ENCODE measurements at regions not wholly inside any gene's neighbourhood (a gene's known extent, or its start where the extent isn't known, plus 50 kb on each side); places are given as distances from the start of the nearest gene placed in this dataset.

- DNase-seq, result no peak
Observed at GRCh38 chr20:11053310-11053709, 379.5 kb upstream of the JAG1 start.

DNA sequence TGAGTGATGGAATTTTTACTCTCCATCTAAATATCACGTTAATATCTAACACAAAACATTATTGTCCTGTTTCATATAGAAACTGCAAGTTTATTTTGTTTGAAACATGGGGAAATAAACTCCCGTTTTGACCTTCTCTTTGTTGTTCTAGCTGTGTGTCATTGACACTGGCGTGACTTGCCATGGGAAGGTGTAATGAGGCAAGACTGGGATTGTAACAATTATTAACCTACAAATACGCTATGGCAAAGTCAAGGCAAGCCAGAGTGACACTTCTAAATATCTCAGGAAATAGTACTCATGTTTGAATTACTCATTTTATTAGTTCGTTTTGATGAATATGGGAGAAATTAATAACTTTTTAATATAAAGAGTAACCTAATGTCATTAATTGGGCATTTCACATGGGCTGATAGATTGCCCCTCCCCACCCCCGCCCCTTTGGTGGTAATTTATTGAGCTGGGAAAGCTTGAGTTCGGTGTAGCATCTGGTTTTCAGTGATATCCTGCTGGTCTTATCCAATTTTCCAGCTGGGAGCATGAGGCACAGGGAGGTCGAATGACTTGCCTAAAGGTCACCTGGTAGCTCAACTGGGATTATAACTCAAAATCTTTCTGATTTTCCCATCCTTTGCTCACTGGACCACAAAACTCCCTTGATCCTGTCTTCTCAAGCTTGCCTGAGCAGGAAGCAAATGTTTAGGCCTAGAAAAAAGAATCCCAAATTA lies 380.6 kb upstream of the JAG1 start:
- DNase-seq, result no peak

DNA sequence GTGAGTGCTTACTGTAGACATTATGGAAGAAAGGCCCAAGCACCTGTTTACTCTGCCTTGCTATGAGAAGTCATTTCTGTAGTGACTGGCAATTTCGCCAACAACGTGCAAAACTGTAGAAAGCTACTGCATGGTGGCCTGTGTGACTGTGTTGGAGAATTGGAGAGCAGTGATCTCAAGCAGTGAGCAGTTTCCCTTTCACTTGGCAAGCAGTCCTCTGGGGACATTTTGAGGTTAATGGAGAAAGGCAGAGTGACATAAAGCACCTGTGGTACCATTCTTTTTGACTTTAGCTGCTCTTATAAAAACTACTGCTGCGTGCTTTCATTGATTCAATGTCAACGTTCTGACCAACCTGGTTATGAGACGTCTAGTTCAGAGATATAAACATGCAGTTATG lies 382.6 kb upstream of the JAG1 start:
- no peak for DNase-seq

GRCh38 chr20:11057624-11058023 lies 383.8 kb upstream of the JAG1 start:
- DNase-seq, result no peak

GRCh38 chr20:11059659-11060058 lies 385.9 kb upstream of the JAG1 start:
- no peak for DNase-seq

- DNase-seq, result no peak
Observed at GRCh38 chr20:11060423-11061185, 386.8 kb upstream of the JAG1 start.

DNA sequence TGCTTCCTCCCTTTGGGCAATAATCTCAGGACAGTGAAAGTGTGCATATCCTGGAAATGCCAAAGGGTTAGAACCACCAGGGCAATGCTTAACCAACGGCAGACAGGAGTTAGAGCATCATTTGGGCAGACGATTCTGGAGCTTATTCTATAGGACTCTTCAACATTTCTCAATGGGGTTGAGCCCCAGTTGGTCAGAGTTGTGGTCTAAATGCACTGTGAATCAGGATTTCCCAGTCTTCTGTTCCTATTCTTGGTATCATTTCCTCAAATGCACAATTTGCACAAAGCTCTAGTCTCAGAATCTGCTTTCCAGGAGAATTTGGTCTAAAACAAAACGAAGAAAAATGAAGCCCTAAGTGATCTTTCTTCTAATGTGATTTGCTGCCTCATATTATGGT lies 389.6 kb upstream of the JAG1 start:
- no peak for DNase-seq

GRCh38 chr20:11064946-11065345 lies 391.1 kb upstream of the JAG1 start:
- DNase-seq, result no peak

DNA sequence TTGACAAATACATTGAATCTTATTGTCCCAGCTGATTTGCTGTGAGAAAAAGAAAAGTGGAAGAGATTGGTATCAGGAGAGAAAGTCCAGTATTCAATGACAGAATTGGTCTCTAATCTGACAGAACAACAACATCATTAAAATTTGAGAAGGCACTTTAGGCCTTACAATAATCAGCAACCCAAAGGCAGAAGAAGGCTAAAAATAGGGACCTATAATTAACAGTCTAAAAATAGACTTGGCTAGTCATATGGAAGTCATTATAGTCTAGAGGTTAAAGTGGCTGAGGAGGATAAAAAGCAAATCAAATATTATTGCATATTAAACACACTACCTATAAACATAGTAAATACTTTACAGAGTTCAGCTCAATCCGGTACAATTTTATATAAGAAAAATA lies 393.6 kb upstream of the JAG1 start:
- DNase-seq, result no peak

GRCh38 chr20:11072982-11073381 lies 399.2 kb upstream of the JAG1 start:
- no peak for DNase-seq

- peak; percentile 37 for DNase-seq
Observed at GRCh38 chr20:11076434-11077105, 402.8 kb upstream of the JAG1 start.

GRCh38 chr20:11077226-11077625 lies 403.4 kb upstream of the JAG1 start:
- DNase-seq, result no peak

DNA sequence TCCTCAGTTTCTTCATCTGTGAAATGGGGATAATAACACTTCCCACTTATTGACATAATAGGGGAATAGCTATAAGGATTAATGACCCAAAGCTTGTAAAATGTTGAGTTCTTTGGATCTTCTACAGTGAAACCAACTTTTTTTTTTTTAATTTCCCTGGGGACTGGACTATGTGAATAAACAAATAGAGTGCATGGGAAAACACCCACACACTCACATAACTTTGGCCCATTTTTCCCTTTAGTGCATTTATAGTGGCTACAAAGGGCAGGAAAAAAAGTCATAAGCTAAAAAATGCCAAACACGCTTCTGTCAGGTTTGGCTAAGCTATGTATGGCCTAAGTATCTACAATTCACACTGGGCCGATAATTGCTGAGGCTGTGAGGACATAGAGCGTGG lies 406.2 kb upstream of the JAG1 start:
- DNase-seq, result no peak

DNA sequence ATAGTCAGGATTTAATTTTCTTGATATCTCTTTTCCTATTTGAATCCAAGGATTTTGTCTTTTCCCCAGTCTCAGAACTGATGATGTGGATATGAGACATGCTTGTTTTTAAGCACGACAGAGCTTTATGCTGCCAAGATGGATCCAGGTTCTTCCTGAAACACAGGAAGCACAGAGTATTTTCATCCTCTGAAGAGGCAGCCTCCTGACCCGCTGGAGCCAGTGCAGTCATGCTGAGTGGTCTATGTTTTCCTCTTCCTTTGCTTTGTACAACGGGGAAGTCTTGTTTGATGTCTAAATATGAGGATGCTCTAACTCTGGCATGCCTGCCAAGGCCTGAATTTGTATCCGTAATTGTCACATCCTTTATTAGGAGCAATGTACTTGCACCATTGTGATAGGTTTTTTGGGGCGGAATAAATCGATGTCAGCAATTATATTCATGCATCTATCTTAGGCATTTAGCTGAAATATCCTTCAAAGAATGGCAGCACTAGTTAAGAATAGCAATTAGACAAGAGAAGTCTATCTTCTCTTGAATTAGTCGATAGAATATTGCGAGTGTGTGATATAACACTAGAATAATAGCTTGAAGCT lies 407.1 kb upstream of the JAG1 start:
- DNase-seq, result no peak

- DNase-seq, result no peak
Observed at GRCh38 chr20:11083841-11084240, 410.0 kb upstream of the JAG1 start.

DNA sequence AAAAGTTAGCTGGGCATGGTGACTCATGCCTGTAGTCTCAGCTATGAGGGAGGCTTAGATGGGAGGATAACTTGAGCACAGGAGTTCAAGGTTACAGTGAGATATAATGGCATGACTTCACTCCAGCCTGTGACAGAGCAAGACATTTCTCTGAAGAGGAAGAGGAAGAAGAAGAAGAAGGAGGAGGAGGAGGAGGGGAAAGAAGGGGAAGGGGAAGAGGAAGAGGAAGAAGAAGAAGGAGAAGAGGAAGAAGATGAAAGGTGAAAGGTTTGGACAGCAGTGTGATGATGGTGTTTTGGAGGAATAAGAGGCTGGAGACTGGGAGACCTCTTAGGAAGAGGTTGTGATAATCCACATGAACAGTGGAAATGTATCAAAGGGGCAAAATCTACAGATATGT lies 410.7 kb upstream of the JAG1 start:
- no peak for DNase-seq

DNA sequence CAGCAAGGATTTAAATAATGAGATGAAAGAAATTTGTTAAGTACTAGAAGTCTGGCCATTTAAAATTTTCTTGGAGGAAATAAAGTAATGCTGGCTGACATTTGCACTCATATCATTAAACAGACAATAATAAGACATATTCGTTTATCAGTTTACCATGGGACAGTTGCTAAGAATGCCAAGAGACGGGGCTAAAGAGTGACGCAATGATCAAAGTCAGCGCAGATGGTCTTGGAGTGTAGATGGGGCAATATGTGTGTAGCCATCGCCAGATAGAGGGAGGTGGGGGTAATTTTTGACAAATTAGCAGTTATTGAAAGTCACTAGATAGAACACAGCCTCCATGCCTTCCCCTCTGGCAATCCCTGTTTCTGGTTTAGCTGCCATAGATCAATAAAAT lies 413.2 kb upstream of the JAG1 start:
- no peak for DNase-seq

DNA sequence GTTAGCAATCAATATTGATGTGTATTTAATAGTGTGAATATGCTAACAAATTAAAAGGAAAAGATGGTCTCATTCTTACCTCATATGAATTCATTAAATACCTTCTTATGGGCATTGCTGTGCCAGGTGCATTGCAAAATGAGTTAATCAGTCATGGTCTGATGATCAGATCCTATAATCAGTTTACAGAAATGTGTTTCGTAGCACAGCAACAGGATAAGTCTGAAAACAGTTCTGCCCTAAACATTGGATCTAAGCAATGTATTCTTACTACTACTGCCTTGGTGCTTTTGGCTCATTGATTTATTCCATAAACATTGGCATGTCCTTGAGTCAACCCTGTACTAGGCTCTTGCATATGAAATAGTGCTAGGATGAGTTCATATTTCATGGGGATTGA lies 417.0 kb upstream of the JAG1 start:
- no peak for DNase-seq

- no peak for DNase-seq
Observed at GRCh38 chr20:11091511-11091910, 417.7 kb upstream of the JAG1 start.

GRCh38 chr20:11092151-11092550 lies 418.4 kb upstream of the JAG1 start:
- DNase-seq, result no peak

GRCh38 chr20:11094196-11094595 lies 420.4 kb upstream of the JAG1 start:
- no peak for DNase-seq

GRCh38 chr20:11094711-11095110 lies 420.9 kb upstream of the JAG1 start:
- DNase-seq, result no peak

GRCh38 chr20:11098888-11099287 lies 425.1 kb upstream of the JAG1 start:
- no peak for DNase-seq

GRCh38 chr20:11101243-11101642 lies 427.4 kb upstream of the JAG1 start:
- DNase-seq, result no peak
